ENCODE measurements at regions not wholly inside any gene's neighbourhood (a gene's known extent, or its start where the extent isn't known, plus 50 kb on each side); places are given as distances from the start of the nearest gene placed in this dataset.
"Not testable (repeated sequence)": the region's sequence is repeated elsewhere in the genome, so short reads cannot be mapped to it uniquely, and the experiment has no call there.

- no peak for DNase-seq
These were observed 911.0 kb downstream of the UQCRFS1 start for GRCh38 chr19:28301961-28302360.

GRCh38 chr19:28301463-28301862 is 911.5 kb downstream of the UQCRFS1 start:
- no peak for DNase-seq

GRCh38 chr19:28299649-28300048 is 913.3 kb downstream of the UQCRFS1 start:
- no peak for DNase-seq

- no peak for DNase-seq
These were observed 915.3 kb downstream of the UQCRFS1 start for GRCh38 chr19:28297586-28298157.

GRCh38 chr19:28297036-28297435 is 915.9 kb downstream of the UQCRFS1 start:
- DNase-seq, result no peak

- DNase-seq, result no peak
These were observed 916.4 kb downstream of the UQCRFS1 start for GRCh38 chr19:28296506-28296905.

GRCh38 chr19:28294975-28295374 is 918.0 kb downstream of the UQCRFS1 start:
- DNase-seq, result not testable (repeated sequence)

- DNase-seq, result no peak
These were observed 918.6 kb downstream of the UQCRFS1 start for GRCh38 chr19:28294395-28294794.

GRCh38 chr19:28293685-28294084 is 919.3 kb downstream of the UQCRFS1 start:
- DNase-seq, result no peak

GRCh38 chr19:28292822-28293500 is 920.0 kb downstream of the UQCRFS1 start:
- DNase-seq, result no peak

- no peak for DNase-seq
These were observed 921.1 kb downstream of the UQCRFS1 start for GRCh38 chr19:28291874-28292273.

- no peak for DNase-seq
These were observed 921.8 kb downstream of the UQCRFS1 start for GRCh38 chr19:28290963-28291657.

- no peak for DNase-seq
These were observed 923.5 kb downstream of the UQCRFS1 start for GRCh38 chr19:28289295-28290063.

GRCh38 chr19:28288572-28289264 is 924.2 kb downstream of the UQCRFS1 start:
- DNase-seq, result no peak

GRCh38 chr19:28285917-28286316 is 927.0 kb downstream of the UQCRFS1 start:
- no peak for DNase-seq

- no peak for DNase-seq
These were observed 927.9 kb downstream of the UQCRFS1 start for GRCh38 chr19:28285078-28285477.

GRCh38 chr19:28284389-28284788 is 928.6 kb downstream of the UQCRFS1 start:
- DNase-seq, result no peak

GRCh38 chr19:28283592-28283991 is 929.4 kb downstream of the UQCRFS1 start:
- DNase-seq, result no peak

- no peak for DNase-seq
These were observed 931.3 kb downstream of the UQCRFS1 start for GRCh38 chr19:28281676-28282075.

- DNase-seq, result no peak
These were observed 948.4 kb downstream of the UQCRFS1 start for GRCh38 chr19:28264556-28264955.

- no peak for DNase-seq
These were observed 954.1 kb downstream of the UQCRFS1 start for GRCh38 chr19:28258829-28259228.

- DNase-seq, result no peak
These were observed 955.6 kb downstream of the UQCRFS1 start for GRCh38 chr19:28257396-28257795.

GRCh38 chr19:28247243-28247642 is 965.7 kb downstream of the UQCRFS1 start:
- DNase-seq, result no peak
